Left kidney (tissue), 1 donor: ENCODE measurements at regions not wholly inside any gene's neighbourhood (a gene's known extent, or its start where the extent isn't known, plus 50 kb on each side); places are given as distances from the start of the nearest gene placed in this dataset.

Experiments
- DNase-seq: peaks from one replicate; pipeline ENCODE4 v3.0.0-alpha.2; 2013

- no peak for DNase-seq
Measured at GRCh38 chr2:76450024-76450475, 739.3 kb upstream of the GCFC2 start.

DNA sequence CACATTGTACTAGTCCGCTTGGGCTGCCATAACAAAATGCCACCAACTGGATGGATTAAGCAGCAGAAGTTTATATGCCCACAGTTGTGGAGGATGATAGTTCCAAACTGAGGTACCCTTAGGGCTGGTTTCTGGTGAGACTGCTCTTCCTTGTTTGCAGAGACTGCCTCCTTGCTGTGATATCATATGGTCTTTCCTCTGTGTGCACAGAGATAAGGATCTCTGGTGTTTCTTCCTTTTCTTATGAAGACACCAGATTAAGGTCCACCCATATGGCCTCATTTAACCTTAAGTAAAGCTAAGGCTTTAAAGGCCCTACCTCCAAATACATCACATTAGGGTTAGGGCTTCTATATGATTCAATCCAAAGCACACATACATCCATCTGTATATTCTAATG, 738.2 kb upstream of the GCFC2 start:
- DNase-seq, result no peak

GRCh38 chr2:76447294-76447693, 736.6 kb upstream of the GCFC2 start:
- DNase-seq, result no peak

GRCh38 chr2:76446872-76447271, 736.2 kb upstream of the GCFC2 start:
- DNase-seq, result no peak

- no peak for DNase-seq
Measured at GRCh38 chr2:76445880-76446279, 735.2 kb upstream of the GCFC2 start.

DNA sequence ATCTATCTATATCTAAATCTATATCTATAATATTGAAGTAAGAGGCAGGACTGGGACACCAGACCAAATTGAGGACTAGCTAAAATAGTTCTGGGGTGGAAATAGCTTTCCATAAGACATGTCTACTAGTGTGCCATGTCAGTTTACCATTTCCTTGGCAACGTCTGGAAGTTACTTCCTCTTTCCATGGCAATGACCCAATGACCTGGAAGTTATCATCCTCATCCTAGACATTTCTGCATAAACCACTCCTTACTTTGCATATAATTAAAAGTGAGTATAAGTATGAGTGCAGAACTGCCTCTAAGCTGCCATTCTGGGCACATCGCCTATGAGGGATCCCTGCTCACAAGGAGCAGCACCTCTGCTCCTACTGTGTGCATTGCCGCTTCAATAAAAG, 734.0 kb upstream of the GCFC2 start:
- no peak for DNase-seq

- no peak for DNase-seq
Measured at GRCh38 chr2:76437564-76437963, 726.8 kb upstream of the GCFC2 start.

GRCh38 chr2:76429374-76429773, 718.7 kb upstream of the GCFC2 start:
- DNase-seq, result no peak

GRCh38 chr2:76427452-76427851, 716.7 kb upstream of the GCFC2 start:
- DNase-seq, result no peak

DNA sequence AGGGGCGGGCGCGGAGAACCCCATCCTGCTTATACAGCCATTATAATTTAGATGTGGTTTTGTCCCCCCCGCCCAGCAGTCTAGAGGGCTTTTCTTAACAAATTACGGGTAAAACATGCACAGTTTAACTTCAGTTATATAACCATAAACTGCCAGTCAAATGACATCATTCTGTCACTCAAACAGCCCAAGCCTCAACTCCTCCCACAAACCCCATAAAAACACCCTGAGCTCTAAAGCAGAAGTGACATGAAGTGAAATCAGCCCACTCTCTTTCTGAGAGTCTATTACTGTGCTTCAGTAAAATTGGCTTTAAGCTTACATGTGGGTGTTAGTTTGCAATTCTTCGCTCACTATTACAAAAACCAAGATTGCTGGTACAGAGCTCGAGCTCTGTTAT, 705.1 kb upstream of the GCFC2 start:
- no peak for DNase-seq

- no peak for DNase-seq
Measured at GRCh38 chr2:76413436-76413835, 702.7 kb upstream of the GCFC2 start.

GRCh38 chr2:76406134-76406855, 695.6 kb upstream of the GCFC2 start:
- no peak for DNase-seq

DNA sequence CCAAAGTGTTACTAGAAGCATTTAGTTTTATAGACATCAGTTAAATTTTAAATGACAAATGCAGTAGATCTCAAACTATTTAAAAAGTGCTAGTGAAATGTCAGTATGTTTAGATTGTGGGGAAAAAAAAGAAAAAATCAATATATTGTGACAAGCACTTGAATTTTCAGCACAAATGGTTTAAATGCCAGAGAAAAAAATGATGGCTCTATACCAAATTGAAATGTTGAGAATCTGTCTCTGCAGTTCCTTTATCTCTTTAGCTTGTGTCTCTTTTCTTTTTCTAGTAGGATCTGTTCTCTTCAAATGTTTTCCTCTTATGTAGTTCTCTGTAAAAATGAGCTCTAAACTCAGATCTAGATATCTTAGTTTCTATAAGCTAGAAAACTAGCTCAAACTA, 682.6 kb upstream of the GCFC2 start:
- DNase-seq, result no peak

DNA sequence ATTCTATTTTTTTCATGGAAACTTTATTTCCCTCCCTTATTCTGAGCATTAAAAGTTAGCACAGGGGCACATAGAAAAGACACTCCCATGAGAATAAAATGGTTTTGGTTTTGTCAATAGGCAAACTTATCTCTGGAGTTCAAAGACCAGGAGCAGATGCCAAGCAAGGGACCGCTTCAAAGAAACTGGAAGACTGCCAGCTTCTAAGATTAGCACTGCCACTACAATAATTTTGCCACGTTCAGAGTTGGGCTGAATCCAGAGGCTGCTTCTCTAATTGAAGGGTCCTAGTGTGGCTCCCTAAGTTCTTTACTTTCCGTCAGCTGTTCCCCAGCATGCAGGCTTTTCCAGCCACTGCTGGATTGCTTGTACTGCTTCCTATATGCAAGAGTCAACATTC, 681.0 kb upstream of the GCFC2 start:
- DNase-seq, result no peak

- no peak for DNase-seq
Measured at GRCh38 chr2:76387294-76387693, 676.6 kb upstream of the GCFC2 start.

DNA sequence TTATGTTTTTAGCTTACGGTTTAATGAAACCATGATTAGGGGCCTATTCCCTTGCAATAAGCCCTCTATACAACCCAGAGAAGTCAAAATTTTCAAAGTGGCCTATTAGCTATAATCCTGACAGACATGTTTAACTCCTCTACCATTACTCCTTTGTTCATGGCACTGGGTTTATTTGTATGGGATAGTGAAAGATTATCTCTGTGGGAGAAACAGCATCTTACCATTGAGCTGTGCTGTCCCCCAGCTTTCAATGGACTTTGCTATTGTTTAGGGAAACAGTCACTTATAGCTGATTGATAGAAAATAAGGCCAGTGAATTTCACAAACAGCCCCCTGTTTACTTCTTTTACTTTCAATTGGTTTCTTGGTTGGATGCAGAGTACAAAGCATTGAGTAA, 675.2 kb upstream of the GCFC2 start:
- DNase-seq, result no peak

DNA sequence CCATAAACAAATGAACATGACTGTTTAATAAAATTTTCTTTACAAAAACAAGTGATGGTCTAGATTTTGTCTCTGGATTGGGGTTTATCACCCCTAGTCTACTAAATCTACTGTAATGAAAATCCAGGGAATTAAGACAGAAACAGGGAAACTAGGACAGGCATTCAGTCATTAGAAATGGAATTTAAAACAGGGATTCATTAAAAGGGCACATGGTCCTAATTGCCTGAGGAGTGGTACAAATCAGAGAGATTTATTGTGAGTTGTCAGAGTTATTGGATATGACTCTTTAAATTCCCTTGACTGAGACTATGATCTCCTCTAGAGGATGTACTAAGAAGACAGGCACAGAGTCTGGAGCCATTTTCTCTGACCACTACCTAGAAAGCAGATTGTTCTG, 670.9 kb upstream of the GCFC2 start:
- no peak for DNase-seq

- no peak for DNase-seq
Measured at GRCh38 chr2:76378140-76378539, 667.4 kb upstream of the GCFC2 start.

DNA sequence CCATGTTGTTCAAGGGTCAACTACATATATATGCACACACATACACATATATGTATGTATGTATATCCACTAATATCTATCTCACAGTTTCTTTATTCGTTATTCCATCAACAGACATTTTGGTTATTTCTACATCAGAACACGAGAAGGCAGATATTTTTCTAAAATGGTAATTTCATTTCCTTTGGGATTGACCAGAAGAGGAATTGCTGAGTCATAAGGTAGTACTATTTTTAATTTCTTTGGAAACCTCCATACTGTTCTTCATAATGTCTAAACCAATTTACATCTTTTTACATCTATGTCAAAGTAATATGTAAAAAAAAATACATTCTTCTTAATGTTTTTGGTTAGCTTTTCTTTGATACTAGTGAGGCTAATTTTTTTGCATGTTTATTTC, 630.7 kb upstream of the GCFC2 start:
- DNase-seq, result no peak

DNA sequence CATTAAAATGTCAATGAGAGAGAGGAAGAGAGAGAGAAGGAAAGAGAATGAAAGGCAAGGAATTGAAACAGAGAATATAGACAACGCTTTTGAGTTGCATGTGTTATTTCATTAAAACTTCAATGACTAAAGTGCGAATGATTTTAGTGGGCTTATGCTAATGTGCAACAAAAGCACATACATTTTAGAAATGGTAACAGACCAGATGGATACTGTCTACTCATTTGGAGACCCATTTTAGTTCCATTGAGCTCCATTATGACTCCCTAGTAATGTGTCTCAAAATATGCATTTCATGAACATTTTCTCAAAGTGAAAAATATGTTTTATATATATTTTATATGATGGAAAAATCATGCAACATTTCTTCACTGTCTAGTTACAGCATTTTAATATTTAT, 622.2 kb upstream of the GCFC2 start:
- no peak for DNase-seq

DNA sequence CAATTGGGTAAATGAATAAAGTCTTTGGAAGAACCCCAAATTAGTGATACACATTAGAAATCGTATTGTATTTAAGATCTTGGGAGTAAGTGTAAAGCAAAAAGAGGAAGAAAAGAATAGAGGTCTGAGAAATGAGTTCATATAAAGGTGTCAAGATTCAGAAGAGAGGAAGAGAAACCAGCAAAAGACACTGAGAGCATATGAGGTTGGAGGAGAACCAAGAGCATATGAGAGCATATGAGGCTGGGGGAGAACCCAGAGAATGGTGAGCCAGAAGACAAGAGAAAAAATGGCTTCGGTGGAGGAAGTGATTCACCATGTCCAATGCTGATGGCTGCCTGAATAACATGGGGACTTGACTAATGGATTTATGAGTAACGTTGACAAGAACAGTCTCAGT, 620.1 kb upstream of the GCFC2 start:
- DNase-seq, result no peak

GRCh38 chr2:76326636-76327035, 615.9 kb upstream of the GCFC2 start:
- no peak for DNase-seq

GRCh38 chr2:76323381-76323780, 612.7 kb upstream of the GCFC2 start:
- no peak for DNase-seq

DNA sequence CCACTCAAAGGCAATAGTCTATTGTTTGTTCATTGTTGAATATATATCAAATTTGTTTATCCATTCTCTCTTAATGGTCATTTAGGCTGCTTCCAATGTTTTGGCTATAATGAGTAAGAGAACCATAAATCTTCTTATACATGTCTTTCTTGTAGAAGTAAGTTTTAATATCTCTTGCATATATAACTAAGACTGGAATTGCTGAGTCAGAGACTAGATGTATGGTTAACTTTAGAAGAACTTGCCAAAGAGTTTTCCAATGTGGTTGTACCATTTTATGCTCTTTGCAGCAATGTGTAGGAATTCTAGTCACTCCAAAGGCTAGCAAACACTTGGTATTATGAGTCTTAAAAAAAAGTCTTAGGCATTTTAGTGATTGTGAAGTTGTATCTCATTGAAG, 610.0 kb upstream of the GCFC2 start:
- no peak for DNase-seq

- DNase-seq, result no peak
Measured at GRCh38 chr2:76318848-76319360, 608.2 kb upstream of the GCFC2 start.
